ENCODE measurements at regions not wholly inside any gene's neighbourhood (a gene's known extent, or its start where the extent isn't known, plus 50 kb on each side); places are given as distances from the start of the nearest gene placed in this dataset.

GRCh38 chr4:165548702-165549101, 169.9 kb downstream of the CPE start:
- ATAC-seq (no peak), DNase-seq (no peak)
- TF ChIP-seq, protein P1, sequence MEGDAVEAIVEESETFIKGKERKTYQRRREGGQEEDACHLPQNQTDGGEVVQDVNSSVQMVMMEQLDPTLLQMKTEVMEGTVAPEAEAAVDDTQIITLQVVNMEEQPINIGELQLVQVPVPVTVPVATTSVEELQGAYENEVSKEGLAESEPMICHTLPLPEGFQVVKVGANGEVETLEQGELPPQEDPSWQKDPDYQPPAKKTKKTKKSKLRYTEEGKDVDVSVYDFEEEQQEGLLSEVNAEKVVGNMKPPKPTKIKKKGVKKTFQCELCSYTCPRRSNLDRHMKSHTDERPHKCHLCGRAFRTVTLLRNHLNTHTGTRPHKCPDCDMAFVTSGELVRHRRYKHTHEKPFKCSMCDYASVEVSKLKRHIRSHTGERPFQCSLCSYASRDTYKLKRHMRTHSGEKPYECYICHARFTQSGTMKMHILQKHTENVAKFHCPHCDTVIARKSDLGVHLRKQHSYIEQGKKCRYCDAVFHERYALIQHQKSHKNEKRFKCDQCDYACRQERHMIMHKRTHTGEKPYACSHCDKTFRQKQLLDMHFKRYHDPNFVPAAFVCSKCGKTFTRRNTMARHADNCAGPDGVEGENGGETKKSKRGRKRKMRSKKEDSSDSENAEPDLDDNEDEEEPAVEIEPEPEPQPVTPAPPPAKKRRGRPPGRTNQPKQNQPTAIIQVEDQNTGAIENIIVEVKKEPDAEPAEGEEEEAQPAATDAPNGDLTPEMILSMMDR (IDR thresholded peaks at IDR 0.05) = no peak
- TF ChIP-seq POLR2A (IDR thresholded peaks at IDR 0.05) = no peak
- Histone ChIP-seq H3K4me3 (no peak overlapping the region), H3K4me1 (no peaks in the 10 kb centered on the region), H3K9me3 (no peaks in the 10 kb centered on the region), H3K27ac (no peak overlapping the region), H3K27me3 (no peaks in the 10 kb centered on the region), H3K36me3 (replicated peaks in 1 of 2; ENCODE audit: insufficient read depth in 1 of 2, low read depth in 2 of 2) (no peaks in the 10 kb centered on the region)
- 49 to 54% methylated on average over 2 of the region's 2 CpGs for WGBS, 2 donors
- intact Hi-C loops (cut with DNase I) = no loop called here

DNA sequence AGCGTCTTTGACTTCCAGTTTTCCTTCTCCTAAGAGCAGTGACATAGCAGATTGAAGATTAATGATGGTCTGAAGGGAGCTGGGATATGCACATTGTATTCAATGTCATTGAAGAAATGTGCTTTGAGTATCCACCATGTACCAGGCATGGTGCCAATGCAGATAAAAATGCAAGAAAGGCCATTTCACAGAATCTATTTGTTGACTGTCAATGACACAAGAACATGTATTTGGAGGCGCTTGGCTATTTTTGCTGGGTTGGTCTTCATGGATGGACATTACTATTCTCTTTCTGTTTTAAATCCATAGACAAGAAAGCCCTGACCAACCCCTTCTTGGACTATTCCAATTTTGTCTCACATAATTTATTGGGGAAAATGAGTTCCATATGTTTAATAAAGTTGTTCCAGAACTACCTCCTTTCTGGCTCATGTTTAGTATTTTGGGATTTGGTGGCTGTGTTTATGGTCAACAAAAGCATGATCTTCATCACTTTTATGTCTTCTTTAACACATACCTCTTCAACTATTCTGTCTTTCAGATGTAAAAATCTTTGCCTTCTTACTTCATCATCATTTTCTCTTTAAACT, 174.5 kb downstream of the CPE start:
- H3K4me3 ChIP-seq = no peak overlapping the region
- H3K36me3 ChIP-seq (replicated peaks in 1 of 2; ENCODE audit: insufficient read depth in 1 of 2, low read depth in 2 of 2) = no peaks in the 10 kb centered on the region
- DNase-seq (no peak), ATAC-seq (no peak)
- 90 to 94% methylated on average over 2 of the region's 2 CpGs for WGBS, 2 donors
- no peak overlapping the region for H3K27ac ChIP-seq
- TF ChIP-seq POLR2A (IDR thresholded peaks at IDR 0.05) = no peak
- TF ChIP-seq, protein P1 (IDR thresholded peaks at IDR 0.05) = no peak
- no peaks in the 10 kb centered on the region for H3K4me1 ChIP-seq
- H3K9me3 ChIP-seq = no peaks in the 10 kb centered on the region
- no peaks in the 10 kb centered on the region for H3K27me3 ChIP-seq
- intact Hi-C loops (cut with DNase I) = no loop called here

DNA sequence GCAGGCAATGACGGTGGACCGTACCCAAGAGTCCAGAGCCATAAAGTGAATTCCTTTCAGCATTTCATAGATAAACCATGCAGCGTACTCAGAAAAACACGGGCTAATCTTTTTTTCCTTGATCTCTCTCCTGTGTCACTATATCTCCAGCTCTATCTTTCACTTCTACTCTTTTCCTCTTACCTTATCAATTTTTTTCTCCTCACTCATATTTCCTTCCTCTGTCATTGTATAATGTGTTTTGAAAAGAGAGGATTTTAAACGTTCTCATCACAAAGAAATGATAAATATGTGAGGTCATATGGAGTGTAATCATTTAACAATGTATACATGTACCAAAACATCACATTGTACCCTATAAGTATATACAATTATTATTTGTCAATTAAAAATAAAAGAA, 176.5 kb downstream of the CPE start:
- Histone ChIP-seq H3K9me3 (no peaks in the 10 kb centered on the region), H3K27ac (no peak overlapping the region), H3K4me1 (no peaks in the 10 kb centered on the region), H3K36me3 (replicated peaks in 1 of 2; ENCODE audit: insufficient read depth in 1 of 2, low read depth in 2 of 2) (no peaks in the 10 kb centered on the region), H3K4me3 (no peak overlapping the region), H3K27me3 (no peaks in the 10 kb centered on the region)
- 70 to 73% methylated on average over 5 of the region's 5 CpGs for WGBS, 2 donors
- DNase-seq (no peak), ATAC-seq (no peak)
- TF ChIP-seq, protein P1 (IDR thresholded peaks at IDR 0.05) = no peak
- TF ChIP-seq POLR2A (IDR thresholded peaks at IDR 0.05) = no peak
- intact Hi-C loops (cut with DNase I) = no loop called here

DNA sequence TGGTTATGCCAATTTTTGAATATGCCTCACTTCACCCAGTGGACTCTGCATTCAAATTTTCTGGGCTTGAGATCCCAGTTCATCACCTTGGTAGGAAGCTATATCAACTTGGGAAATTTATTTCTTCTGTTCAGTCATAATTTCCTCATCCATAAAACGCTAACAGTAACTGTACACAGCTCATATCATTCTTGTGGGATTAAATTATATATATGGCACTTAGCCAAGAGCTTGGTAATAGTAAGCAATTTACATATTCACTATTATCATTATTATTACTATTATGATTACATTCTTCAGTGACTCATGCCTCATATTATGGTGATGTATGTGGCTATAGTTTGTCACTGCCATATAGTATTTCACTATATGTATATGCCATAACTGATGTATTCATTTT, 177.6 kb downstream of the CPE start:
- 74% methylated on average over 1 of the region's 1 CpG for WGBS, 2 donors
- TF ChIP-seq, protein P1 (IDR thresholded peaks at IDR 0.05) = no peak
- TF ChIP-seq POLR2A (IDR thresholded peaks at IDR 0.05) = no peak
- DNase-seq (no peak), ATAC-seq (no peak)
- Histone ChIP-seq H3K9me3 (no peaks in the 10 kb centered on the region), H3K4me1 (no peaks in the 10 kb centered on the region), H3K27ac (no peak overlapping the region), H3K36me3 (replicated peaks in 1 of 2; ENCODE audit: insufficient read depth in 1 of 2, low read depth in 2 of 2) (no peaks in the 10 kb centered on the region), H3K27me3 (no peaks in the 10 kb centered on the region), H3K4me3 (no peak overlapping the region)
- intact Hi-C loops (cut with DNase I) = no loop called here

DNA sequence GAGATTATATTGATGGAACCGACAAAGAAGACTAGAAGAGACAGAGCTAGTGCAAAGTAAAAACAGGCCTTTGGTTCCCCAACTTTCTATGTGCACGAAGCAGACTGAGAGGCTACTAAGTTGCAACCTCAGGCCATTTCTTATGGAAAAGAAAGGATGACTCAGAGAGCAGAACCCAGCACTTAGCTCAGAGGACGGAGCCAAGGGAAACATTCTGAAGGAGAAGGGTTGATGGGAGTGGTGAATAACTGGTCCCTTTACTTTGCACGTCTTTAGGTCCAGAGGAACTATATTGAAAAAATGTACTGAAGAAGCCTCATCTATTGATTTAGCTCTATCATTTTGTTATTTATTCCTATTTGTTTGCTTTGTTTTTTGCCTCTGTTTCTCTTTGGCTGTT, 182.1 kb downstream of the CPE start:
- H3K4me3 ChIP-seq = no peak overlapping the region
- ATAC-seq (no peak), DNase-seq (no peak)
- no peaks in the 10 kb centered on the region for H3K36me3 ChIP-seq (replicated peaks in 1 of 2; ENCODE audit: insufficient read depth in 1 of 2, low read depth in 2 of 2)
- H3K27me3 ChIP-seq = no peaks in the 10 kb centered on the region
- no peaks in the 10 kb centered on the region for H3K9me3 ChIP-seq
- intact Hi-C loops (cut with DNase I) = no loop called here
- TF ChIP-seq, protein P1 (IDR thresholded peaks at IDR 0.05) = no peak
- no peak for TF ChIP-seq POLR2A (IDR thresholded peaks at IDR 0.05)
- H3K4me1 ChIP-seq = no peaks in the 10 kb centered on the region
- H3K27ac ChIP-seq = no peak overlapping the region
- WGBS, 2 donors = 82 to 89% methylated on average over 4 of the region's 4 CpGs
